Epidermal melanocyte (primary cell): ENCODE measurements at regions not wholly inside any gene's neighbourhood (a gene's known extent, or its start where the extent isn't known, plus 50 kb on each side); places are given as distances from the start of the nearest gene placed in this dataset.

Source experiments
- DNase-seq: peaks from one replicate; pipeline ENCODE4 v3.0.0; 2011; ENCODE audit warnings: low spot score; ENCODE audit not compliant: insufficient read length

DNA sequence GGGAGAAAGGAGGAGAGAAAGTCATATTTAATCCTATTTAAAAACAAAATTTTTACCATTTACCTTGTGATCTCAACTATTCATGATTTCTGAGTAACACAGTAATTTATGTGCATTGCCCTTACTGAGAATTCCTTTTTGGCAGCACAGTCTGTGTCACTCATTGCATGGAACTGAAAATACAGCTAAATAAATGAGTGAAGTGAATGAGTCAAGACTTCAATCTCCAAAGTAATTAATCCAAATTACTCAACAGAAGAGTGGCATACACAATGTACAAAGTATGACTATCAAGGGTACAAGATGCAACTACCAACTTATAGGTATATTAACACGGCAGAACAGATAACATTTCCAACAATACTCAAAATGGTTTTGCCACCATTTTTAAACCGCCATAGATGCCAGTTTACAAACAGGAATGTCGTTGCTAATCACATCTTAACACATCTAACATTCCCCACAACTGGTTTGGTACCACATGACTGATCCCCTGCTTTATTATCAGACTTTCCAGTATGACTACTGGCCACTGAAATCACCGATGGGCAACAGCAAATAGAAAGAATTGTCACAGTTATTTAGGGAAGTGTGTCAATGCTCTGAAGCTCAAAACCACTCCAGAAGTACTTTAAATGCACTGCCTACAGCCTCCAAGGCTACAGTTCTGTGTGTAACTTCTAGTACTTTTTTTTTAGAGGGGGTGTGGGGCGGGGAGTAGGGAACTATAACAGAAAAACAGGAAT is 410.4 kb downstream of the SHQ1 start:
- DNase-seq, result no peak

- DNase-seq, result no peak
These were observed 411.2 kb downstream of the SHQ1 start for GRCh38 chr3:72436863-72437592.

DNA sequence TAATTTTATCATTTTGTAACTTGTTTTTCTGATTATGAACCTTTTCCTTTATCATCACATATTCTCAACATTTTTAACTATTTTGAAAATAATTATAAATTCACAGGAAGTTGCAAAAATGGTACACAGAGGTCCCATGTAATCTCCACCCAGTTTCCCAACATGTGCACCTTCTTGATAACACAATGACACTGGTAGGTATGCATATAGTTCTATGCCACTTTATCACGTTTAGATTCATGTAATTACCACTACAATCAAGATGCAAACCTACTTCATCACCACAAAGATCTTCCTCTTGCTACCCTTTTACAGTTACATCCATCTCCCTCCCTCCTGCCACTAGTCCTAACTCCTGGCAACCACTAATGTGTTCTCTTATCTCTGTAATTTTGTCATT is 413.9 kb downstream of the SHQ1 start:
- no peak for DNase-seq

DNA sequence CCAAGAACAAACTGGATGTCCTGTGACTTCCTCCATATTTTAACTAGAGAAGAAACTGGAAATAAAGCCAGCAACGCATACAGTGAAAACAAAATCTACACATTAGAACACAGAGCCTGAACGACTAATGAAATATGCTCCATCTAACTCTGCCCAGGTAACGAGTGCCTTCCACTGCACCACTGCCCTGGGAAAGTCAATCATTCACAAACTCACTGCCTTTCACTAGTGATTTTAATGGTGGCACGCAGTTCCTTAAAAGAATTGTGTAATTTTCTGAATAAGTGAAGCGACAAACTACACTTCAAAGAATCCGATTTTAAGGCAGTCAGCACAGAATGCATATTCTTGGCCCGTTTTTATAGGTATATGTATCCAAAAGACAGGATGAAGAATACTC is 416.0 kb downstream of the SHQ1 start:
- no peak for DNase-seq

DNA sequence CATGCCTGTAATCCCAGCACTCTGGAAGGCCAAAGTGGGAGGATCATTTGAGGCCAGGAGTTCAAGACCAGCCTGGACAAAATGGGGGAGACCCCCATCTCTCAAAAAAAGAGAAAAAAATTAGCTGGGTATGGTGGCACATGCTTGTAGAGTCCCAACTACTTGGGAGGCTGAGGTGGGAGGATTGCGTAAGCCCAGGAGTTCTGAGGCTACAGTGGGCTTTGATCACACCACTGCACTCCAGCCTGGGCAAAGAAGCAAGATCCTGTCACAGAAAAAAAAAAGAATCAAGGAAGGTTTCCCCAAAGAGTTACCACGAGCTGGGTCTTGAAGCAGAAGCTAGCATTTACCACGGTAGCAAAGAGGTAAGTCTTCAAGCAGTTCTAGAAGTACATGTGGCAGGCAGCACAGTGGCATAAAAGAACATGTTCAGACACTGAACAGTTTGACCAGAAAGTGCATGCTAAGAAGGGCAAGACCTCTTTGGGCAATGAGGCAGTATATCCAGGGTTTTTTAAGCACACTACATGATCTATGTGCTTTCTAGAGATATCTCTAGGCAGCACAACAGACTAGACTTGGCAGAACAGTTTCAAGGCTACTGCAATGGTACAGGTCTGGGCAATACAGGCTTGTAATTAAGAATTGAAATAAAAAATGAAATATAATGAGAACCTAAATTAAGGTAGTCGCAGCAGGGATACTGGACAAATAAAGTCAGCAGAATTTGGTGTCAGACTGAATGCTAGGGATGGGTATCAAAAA is 418.5 kb downstream of the SHQ1 start:
- no peak for DNase-seq

- no peak for DNase-seq
These were observed 419.4 kb downstream of the SHQ1 start for GRCh38 chr3:72428803-72429202.

GRCh38 chr3:72427624-72428023 is 420.6 kb downstream of the SHQ1 start:
- no peak for DNase-seq

GRCh38 chr3:72426618-72427397 is 421.4 kb downstream of the SHQ1 start:
- no peak for DNase-seq

GRCh38 chr3:72423643-72424042 is 424.6 kb downstream of the SHQ1 start:
- DNase-seq, result no peak

- DNase-seq, result no peak
These were observed 426.5 kb downstream of the SHQ1 start for GRCh38 chr3:72421786-72422185.

DNA sequence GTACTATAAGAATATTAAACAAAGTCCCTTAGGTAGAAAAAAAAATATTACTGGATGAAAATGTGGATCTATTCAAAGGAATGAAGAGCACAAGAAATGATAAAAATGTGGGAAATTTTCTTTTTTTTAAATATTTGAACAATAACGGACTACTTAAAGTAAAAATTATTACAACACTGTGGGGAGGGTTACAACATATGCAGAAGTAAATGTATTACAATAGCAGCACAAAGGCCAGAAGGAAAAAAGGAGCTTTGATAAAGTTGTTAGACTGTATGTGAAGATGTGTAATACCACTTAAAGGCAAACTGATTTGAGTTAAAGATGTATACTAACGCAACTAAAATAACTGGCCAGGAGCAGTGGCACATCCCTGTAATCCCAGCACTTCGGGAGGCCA is 427.1 kb downstream of the SHQ1 start:
- no peak for DNase-seq

GRCh38 chr3:72418856-72419255 is 429.4 kb downstream of the SHQ1 start:
- DNase-seq, result no peak

DNA sequence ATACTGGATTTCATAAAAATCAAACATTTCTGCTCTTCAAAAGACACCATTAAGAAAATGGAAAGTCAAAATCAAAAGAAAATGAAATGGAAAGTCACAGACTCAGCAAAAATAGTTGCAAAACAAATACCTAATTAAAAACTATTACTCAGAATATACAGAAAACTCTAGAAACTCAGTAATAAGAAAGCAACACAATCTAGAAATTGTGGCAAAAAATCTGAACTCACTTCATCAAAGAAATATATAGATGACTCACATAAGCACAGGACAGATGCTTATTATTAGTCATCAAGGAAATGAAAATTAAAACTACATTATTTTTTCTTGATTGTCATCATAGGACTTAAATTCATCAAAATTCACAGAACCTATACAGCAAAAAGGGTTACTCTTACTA is 430.0 kb downstream of the SHQ1 start:
- no peak for DNase-seq

- DNase-seq, result no peak
These were observed 433.7 kb downstream of the SHQ1 start for GRCh38 chr3:72414481-72415016.

GRCh38 chr3:72413228-72413627 is 435.0 kb downstream of the SHQ1 start:
- no peak for DNase-seq

GRCh38 chr3:72412340-72412956 is 435.8 kb downstream of the SHQ1 start:
- no peak for DNase-seq

- no peak for DNase-seq
These were observed 436.4 kb downstream of the SHQ1 start for GRCh38 chr3:72411843-72412242.

- DNase-seq, result no peak
These were observed 437.1 kb downstream of the SHQ1 start for GRCh38 chr3:72411126-72411525.

- DNase-seq, result no peak
These were observed 439.1 kb downstream of the SHQ1 start for GRCh38 chr3:72408983-72409779.

DNA sequence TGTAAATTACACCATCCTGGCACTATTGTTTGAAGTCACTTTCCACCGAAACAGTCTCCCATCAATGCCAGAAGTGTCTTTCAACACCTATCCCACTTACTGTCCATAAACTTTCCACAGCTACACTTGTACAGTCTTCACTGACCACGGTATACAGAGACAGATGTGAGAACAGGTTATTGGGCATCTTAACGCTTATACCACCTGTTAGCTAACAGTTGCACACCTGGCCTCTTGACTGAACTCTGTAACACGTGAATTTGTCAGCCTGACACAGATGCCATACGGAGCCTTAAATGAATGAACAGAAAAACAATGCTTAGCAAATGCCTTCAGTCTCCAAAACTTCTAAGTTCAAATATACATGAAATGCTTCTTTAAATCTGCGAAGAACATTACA is 440.5 kb downstream of the SHQ1 start:
- no peak for DNase-seq
